ENCODE measurements at regions not wholly inside any gene's neighbourhood (a gene's known extent, or its start where the extent isn't known, plus 50 kb on each side); places are given as distances from the start of the nearest gene placed in this dataset.
A peak's percentile ranks its signal among the peaks of the same experiment; 100 is the strongest.
"Not testable (repeated sequence)": the region's sequence is repeated elsewhere in the genome, so short reads cannot be mapped to it uniquely, and the experiment has no call there.

DNA sequence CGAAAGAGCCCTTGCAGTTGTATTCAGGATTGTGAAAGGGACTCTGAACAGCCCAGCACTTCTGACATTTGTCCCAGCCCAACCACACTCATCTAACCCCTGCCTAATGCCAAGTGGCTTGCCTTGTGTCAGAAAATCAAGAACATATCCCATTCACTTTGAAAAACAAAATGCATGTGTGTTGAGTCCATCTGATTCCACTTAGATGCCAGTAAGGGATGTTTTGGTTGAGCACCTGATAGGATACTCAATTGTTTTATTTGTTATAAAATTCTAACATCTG lies 776.8 kb downstream of the BCL11A start:
- POLR2A ChIA-PET = no interaction called here
- ATAC-seq = no peak
- intact Hi-C loops (cut with DNase I, micrococcal nuclease) = no loop called here
- Mint-ChIP-seq H3K36me3 (ENCODE audit: low read depth) (no peaks in the 10 kb centered on the region), H3K27me3 (no peaks in the 10 kb centered on the region), H3K9me3 (ENCODE audit: low read depth) (no peaks in the 10 kb centered on the region), H3K4me3 (no peak overlapping the region), H3K27ac (no peak overlapping the region), H3K4me1 (no peaks in the 10 kb centered on the region)
- CTCF ChIA-PET = no interaction called here
- no peak for DNase-seq

- DNase-seq (no peak), ATAC-seq (no peak)
- CTCF ChIA-PET = interaction anchor here (0.6 kb wide), 1 partner anchor 1422 kb away, joined by 3 read pairs; no protein-coding TSS in a partner anchor
- no peak overlapping the region for H3K27ac Mint-ChIP-seq
- no peak overlapping the region for H3K4me3 Mint-ChIP-seq
- H3K4me1 Mint-ChIP-seq = no peaks in the 10 kb centered on the region
- H3K36me3 Mint-ChIP-seq (ENCODE audit: low read depth) = no peaks in the 10 kb centered on the region
- H3K27me3 Mint-ChIP-seq = no peaks in the 10 kb centered on the region
- intact Hi-C loops (cut with DNase I, micrococcal nuclease) = no loop called here
- POLR2A ChIA-PET = no interaction called here
- H3K9me3 Mint-ChIP-seq (ENCODE audit: low read depth) = no peaks in the 10 kb centered on the region
Observed at GRCh38 chr2:59774821-59775433, 778.5 kb downstream of the BCL11A start.

DNA sequence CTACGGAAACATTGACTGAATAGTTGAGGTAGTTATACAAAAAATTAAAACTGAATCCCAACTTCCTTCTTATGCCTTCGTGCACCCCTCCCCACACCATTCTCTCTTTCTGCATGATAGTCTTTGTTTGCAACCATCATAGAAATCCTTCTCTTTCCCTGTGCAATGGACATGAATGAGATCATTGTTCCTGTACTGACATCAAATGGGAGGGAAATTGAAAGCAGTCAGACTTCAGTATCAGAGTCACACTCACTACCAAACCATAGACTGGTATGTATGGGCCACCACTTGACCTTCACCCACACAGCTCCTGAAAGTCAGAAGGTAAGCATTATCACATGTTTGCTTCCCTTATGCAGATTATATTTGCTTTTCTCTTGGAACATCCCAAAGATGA lies 782.8 kb downstream of the BCL11A start:
- no peak overlapping the region for H3K4me3 Mint-ChIP-seq
- ChIA-PET CTCF (interaction anchor here (0.8 kb wide), 1 partner anchor 690 kb away, joined by 3 read pairs; no protein-coding TSS in a partner anchor), POLR2A (no interaction called here)
- H3K27ac Mint-ChIP-seq = no peak overlapping the region
- ATAC-seq (no peak), DNase-seq (no peak)
- H3K27me3 Mint-ChIP-seq = no peaks in the 10 kb centered on the region
- intact Hi-C loops (cut with DNase I, micrococcal nuclease) = no loop called here
- no peaks in the 10 kb centered on the region for H3K4me1 Mint-ChIP-seq
- no peaks in the 10 kb centered on the region for H3K9me3 Mint-ChIP-seq (ENCODE audit: low read depth)
- H3K36me3 Mint-ChIP-seq (ENCODE audit: low read depth) = no peaks in the 10 kb centered on the region

DNA sequence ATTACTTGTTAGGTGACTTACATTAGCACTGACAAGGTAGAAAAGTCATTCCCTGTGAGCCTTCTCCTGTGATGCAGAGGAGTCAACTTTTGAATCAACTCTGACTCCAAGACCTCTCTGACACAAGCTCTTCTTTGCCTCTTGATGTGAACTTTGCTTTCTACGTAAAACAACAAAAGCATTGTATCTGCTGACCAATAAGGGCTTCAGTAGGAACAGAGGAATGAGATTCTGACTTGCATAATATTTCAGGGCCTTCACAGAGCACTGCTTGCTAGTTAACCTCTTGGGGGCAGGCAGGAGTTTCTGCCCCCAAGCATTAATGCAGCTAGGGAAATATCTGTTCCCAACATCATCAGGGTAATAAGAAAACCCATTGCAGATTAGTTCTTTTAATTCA lies 791.5 kb downstream of the BCL11A start:
- ChIA-PET POLR2A (no interaction called here), CTCF (no interaction called here)
- Mint-ChIP-seq H3K27ac (no peak overlapping the region), H3K4me3 (no peak overlapping the region), H3K27me3 (no peaks in the 10 kb centered on the region), H3K4me1 (no peaks in the 10 kb centered on the region), H3K36me3 (ENCODE audit: low read depth) (no peaks in the 10 kb centered on the region), H3K9me3 (ENCODE audit: low read depth) (no peaks in the 10 kb centered on the region)
- no peak for DNase-seq
- intact Hi-C loops (cut with DNase I, micrococcal nuclease) = no loop called here
- no peak for ATAC-seq

GRCh38 chr2:59756150-59756549 lies 797.3 kb downstream of the BCL11A start:
- DNase-seq = no peak
- Mint-ChIP-seq H3K27ac (no peak overlapping the region), H3K9me3 (ENCODE audit: low read depth) (no peaks in the 10 kb centered on the region), H3K36me3 (ENCODE audit: low read depth) (no peaks in the 10 kb centered on the region), H3K4me3 (no peak overlapping the region), H3K4me1 (no peaks in the 10 kb centered on the region), H3K27me3 (no peaks in the 10 kb centered on the region)
- POLR2A ChIA-PET = no interaction called here
- CTCF ChIA-PET = no interaction called here
- intact Hi-C loops (cut with DNase I, micrococcal nuclease) = no loop called here
- no peak for ATAC-seq

GRCh38 chr2:59754011-59754735 lies 799.3 kb downstream of the BCL11A start:
- intact Hi-C loops (cut with DNase I, micrococcal nuclease) = no loop called here
- ChIA-PET CTCF (no interaction called here), POLR2A (interaction anchor here (0.6 kb wide), 1 partner anchor 101 kb away, joined by 3 read pairs; no protein-coding TSS in a partner anchor)
- Mint-ChIP-seq H3K9me3 (ENCODE audit: low read depth) (no peaks in the 10 kb centered on the region), H3K4me1 (no peaks in the 10 kb centered on the region), H3K27ac (no peak overlapping the region), H3K4me3 (no peak overlapping the region), H3K36me3 (ENCODE audit: low read depth) (no peaks in the 10 kb centered on the region), H3K27me3 (no peaks in the 10 kb centered on the region)
- DNase-seq (peak; percentile 6), ATAC-seq (no peak)

GRCh38 chr2:59752512-59752911 lies 800.9 kb downstream of the BCL11A start:
- intact Hi-C loops (cut with DNase I, micrococcal nuclease) = no loop called here
- POLR2A ChIA-PET = no interaction called here
- no peak for ATAC-seq

GRCh38 chr2:59752071-59752470 lies 801.4 kb downstream of the BCL11A start:
- no peaks in the 10 kb centered on the region for H3K9me3 Mint-ChIP-seq (ENCODE audit: low read depth)

More at GRCh38 chr2:59752512-59752911, 800.9 kb downstream of the BCL11A start:
- H3K4me1 Mint-ChIP-seq = no peaks in the 10 kb centered on the region
- no peaks in the 10 kb centered on the region for H3K36me3 Mint-ChIP-seq (ENCODE audit: low read depth)
- DNase-seq = no peak
- no peaks in the 10 kb centered on the region for H3K9me3 Mint-ChIP-seq (ENCODE audit: low read depth)
- no peaks in the 10 kb centered on the region for H3K27me3 Mint-ChIP-seq
- H3K4me3 Mint-ChIP-seq = no peak overlapping the region
- CTCF ChIA-PET = no interaction called here
- H3K27ac Mint-ChIP-seq = no peak overlapping the region

DNA sequence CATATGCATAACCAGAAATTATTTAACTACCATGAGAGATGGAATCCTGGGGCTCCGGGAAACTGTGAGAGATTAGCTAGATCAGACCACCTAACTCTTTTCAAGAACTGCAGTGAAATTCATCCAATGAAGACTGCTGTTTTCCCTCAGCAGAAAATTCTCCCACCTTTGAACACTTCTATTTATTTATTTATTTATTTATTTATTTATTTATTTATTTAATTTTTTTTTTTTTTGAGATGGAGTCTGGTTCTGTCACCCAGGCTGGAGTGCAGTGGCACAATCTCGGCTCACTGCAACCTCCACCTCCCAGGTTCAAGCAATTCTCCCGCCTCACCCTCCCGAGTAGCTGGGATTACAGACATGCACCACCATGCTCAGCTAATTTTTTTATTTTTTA lies 802.2 kb downstream of the BCL11A start:
- ATAC-seq = not testable (repeated sequence)

More at GRCh38 chr2:59752071-59752470, 801.4 kb downstream of the BCL11A start:
- H3K36me3 Mint-ChIP-seq (ENCODE audit: low read depth) = no peaks in the 10 kb centered on the region
- no peaks in the 10 kb centered on the region for H3K4me1 Mint-ChIP-seq
- POLR2A ChIA-PET = no interaction called here
- intact Hi-C loops (cut with DNase I, micrococcal nuclease) = no loop called here
- CTCF ChIA-PET = no interaction called here
- H3K27me3 Mint-ChIP-seq = no peaks in the 10 kb centered on the region
- DNase-seq (no peak), ATAC-seq (no peak)
- no peak overlapping the region for H3K27ac Mint-ChIP-seq
- H3K4me3 Mint-ChIP-seq = no peak overlapping the region

DNA sequence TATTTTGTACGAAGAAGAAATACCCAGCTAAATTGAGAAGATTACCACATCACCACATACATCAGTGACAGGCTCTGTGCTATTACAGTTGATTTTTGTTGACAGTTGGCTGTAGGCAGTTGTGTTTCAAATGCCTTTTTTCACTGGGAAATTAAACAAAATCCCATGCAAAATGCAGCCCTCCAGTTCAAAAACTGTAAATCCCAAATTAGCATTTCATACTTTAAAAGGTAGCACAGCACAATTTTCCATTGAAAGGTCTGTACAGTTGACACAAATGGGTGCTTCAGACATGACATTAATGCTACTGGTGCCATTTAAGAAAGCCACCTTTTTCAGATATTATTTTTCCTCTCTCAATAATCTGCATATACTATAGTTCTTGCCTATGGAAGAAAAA lies 807.2 kb downstream of the BCL11A start:
- Mint-ChIP-seq H3K27me3 (no peaks in the 10 kb centered on the region), H3K36me3 (ENCODE audit: low read depth) (no peaks in the 10 kb centered on the region), H3K4me1 (no peaks in the 10 kb centered on the region), H3K9me3 (ENCODE audit: low read depth) (no peaks in the 10 kb centered on the region), H3K4me3 (no peak overlapping the region), H3K27ac (no peak overlapping the region)
- DNase-seq (no peak), ATAC-seq (no peak)
- ChIA-PET POLR2A (no interaction called here), CTCF (no interaction called here)
- intact Hi-C loops (cut with DNase I, micrococcal nuclease) = no loop called here

More for the DNA sequence above, 802.2 kb downstream of the BCL11A start:
- H3K4me1 Mint-ChIP-seq; CTCF ChIA-PET; POLR2A ChIA-PET; intact Hi-C loops (cut with DNase I, micrococcal nuclease); H3K9me3 Mint-ChIP-seq (ENCODE audit: low read depth); H3K4me3 Mint-ChIP-seq; H3K27me3 Mint-ChIP-seq; H3K36me3 Mint-ChIP-seq (ENCODE audit: low read depth); DNase-seq; H3K27ac Mint-ChIP-seq: not testable (repeated sequence)

- Mint-ChIP-seq H3K36me3 (ENCODE audit: low read depth) (no peaks in the 10 kb centered on the region), H3K4me3 (no peak overlapping the region), H3K27ac (no peak overlapping the region), H3K27me3 (no peaks in the 10 kb centered on the region), H3K4me1 (no peaks in the 10 kb centered on the region), H3K9me3 (ENCODE audit: low read depth) (no peaks in the 10 kb centered on the region)
- DNase-seq (no peak), ATAC-seq (no peak)
- intact Hi-C loops (cut with DNase I, micrococcal nuclease) = no loop called here
- ChIA-PET CTCF (no interaction called here), POLR2A (no interaction called here)
Observed at GRCh38 chr2:59745085-59745484, 808.4 kb downstream of the BCL11A start.

DNA sequence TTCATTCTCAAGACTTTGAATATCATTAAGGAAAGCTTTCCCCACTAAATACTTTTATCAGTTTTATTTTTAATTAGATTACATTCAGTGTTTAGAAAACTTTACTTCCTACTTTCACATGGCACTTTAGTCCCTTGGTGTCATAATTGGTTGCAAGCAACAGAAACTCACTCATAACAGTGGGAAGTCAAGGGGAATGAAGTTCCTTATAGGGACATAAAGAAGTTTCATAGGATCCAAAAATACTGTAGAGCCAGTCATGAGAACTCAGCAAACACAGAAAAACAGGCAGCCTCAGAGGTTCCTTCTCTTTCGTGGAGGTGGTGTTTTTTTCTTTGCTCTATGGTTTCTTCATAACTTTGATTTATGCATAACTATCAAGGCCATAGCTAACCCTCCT lies 809.0 kb downstream of the BCL11A start:
- no peaks in the 10 kb centered on the region for H3K36me3 Mint-ChIP-seq (ENCODE audit: low read depth)

More for the DNA sequence above, 809.0 kb downstream of the BCL11A start:
- Mint-ChIP-seq H3K4me3 (no peak overlapping the region), H3K27me3 (no peaks in the 10 kb centered on the region), H3K27ac (no peak overlapping the region), H3K4me1 (no peaks in the 10 kb centered on the region), H3K9me3 (ENCODE audit: low read depth) (no peaks in the 10 kb centered on the region)
- intact Hi-C loops (cut with DNase I, micrococcal nuclease) = no loop called here
- DNase-seq = no peak
- POLR2A ChIA-PET = interaction anchor here (0.7 kb wide), 1 partner anchor 1834 kb away, joined by 3 read pairs; no protein-coding TSS in a partner anchor
- CTCF ChIA-PET = no interaction called here
- ATAC-seq = no peak
